Osteocyte (in vitro differentiated cells): ENCODE measurements at regions not wholly inside any gene's neighbourhood (a gene's known extent, or its start where the extent isn't known, plus 50 kb on each side); places are given as distances from the start of the nearest gene placed in this dataset.

Source experiments
- DNase-seq: peaks from one replicate; pipeline ENCODE4 v3.0.0; 2021; ENCODE audit warnings: mixed read lengths; ENCODE audit not compliant: unreplicated experiment; ENCODE audit errors: extremely low spot score
- H3K27ac Mint-ChIP-seq: one replicate; pipeline ENCODE4 v1.8.0; 2021; ENCODE audit warnings: mild to moderate bottlenecking, mixed read lengths; ENCODE audit not compliant: unreplicated experiment
- H3K27me3 Mint-ChIP-seq: one replicate; pipeline ENCODE4 v1.8.0; 2021; ENCODE audit warnings: mixed read lengths; ENCODE audit not compliant: unreplicated experiment
- H3K36me3 Mint-ChIP-seq: one replicate; pipeline ENCODE4 v1.8.0; 2021; ENCODE audit warnings: mixed read lengths; ENCODE audit not compliant: unreplicated experiment
- H3K4me1 Mint-ChIP-seq: one replicate; pipeline ENCODE4 v1.8.0; 2021; ENCODE audit warnings: mixed read lengths; ENCODE audit not compliant: unreplicated experiment
- H3K4me3 Mint-ChIP-seq: one replicate; pipeline ENCODE4 v1.8.0; 2021; ENCODE audit warnings: mild to moderate bottlenecking, moderate library complexity, mixed read lengths; ENCODE audit not compliant: unreplicated experiment
- H3K9me3 Mint-ChIP-seq: one replicate; pipeline ENCODE4 v1.8.0; 2021; ENCODE audit warnings: mixed read lengths; ENCODE audit not compliant: unreplicated experiment
- TF ChIP-seq, protein P1 (sequence below): fragments of 200-600 bp; sonication (generic); IDR thresholded peaks from 2 replicates; pipeline ENCODE4 v1.5.0; 2021; ENCODE audit warnings: antibody characterized with exemption, mild to moderate bottlenecking, moderate library complexity

DNA sequence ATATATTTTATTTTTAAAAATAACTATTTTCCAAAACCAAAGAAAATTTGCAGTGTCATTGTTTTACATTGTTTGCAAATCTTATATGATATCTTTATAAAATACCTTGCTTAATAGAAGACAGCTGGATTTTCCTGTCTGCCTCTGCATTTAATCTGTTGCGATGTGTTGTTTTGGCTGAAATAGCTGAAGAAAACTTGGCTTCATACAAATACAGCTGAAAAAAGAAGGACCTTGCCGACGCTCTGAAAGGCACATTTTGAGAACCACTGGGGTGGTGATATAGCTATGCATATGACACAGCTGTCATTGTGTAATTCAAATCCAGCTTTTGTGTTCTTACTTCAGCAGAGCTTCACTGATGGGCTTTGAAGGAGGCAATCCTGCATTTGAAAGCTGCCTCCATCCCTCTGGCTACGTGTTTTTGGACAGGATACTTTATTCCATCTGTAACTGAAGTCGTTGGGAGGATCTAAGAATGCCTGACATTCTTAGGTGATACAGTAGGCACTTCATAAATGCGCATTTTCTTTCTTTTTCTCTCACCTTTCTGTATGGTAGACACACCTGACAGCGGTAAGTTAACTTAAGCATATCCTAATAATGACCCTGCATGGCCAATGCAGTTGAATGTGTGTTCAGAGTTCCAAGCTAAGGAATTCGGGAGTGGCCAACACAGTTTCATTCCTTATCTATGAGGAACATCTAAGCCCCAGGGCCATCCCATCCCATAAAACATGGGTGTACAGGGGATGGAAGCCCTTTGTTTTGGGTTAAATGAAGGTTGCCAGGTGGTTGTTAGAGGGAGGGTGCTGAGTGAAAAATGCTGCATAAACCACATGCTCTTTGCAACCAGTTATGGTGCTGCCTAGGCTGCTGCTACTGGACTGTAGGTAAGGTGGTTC, 213.0 kb downstream of the TFAP2A start:
- no peaks in the 10 kb centered on the region for H3K36me3 Mint-ChIP-seq
- TF ChIP-seq, protein P1, sequence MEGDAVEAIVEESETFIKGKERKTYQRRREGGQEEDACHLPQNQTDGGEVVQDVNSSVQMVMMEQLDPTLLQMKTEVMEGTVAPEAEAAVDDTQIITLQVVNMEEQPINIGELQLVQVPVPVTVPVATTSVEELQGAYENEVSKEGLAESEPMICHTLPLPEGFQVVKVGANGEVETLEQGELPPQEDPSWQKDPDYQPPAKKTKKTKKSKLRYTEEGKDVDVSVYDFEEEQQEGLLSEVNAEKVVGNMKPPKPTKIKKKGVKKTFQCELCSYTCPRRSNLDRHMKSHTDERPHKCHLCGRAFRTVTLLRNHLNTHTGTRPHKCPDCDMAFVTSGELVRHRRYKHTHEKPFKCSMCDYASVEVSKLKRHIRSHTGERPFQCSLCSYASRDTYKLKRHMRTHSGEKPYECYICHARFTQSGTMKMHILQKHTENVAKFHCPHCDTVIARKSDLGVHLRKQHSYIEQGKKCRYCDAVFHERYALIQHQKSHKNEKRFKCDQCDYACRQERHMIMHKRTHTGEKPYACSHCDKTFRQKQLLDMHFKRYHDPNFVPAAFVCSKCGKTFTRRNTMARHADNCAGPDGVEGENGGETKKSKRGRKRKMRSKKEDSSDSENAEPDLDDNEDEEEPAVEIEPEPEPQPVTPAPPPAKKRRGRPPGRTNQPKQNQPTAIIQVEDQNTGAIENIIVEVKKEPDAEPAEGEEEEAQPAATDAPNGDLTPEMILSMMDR = no peak
- no peak for DNase-seq
- H3K27me3 Mint-ChIP-seq = no peaks in the 10 kb centered on the region
- no peak overlapping the region for H3K4me3 Mint-ChIP-seq
- no peaks in the 10 kb centered on the region for H3K9me3 Mint-ChIP-seq
- peaks cover 19% of the 10 kb centered on the region for H3K4me1 Mint-ChIP-seq
- H3K27ac Mint-ChIP-seq = no peak overlapping the region

DNA sequence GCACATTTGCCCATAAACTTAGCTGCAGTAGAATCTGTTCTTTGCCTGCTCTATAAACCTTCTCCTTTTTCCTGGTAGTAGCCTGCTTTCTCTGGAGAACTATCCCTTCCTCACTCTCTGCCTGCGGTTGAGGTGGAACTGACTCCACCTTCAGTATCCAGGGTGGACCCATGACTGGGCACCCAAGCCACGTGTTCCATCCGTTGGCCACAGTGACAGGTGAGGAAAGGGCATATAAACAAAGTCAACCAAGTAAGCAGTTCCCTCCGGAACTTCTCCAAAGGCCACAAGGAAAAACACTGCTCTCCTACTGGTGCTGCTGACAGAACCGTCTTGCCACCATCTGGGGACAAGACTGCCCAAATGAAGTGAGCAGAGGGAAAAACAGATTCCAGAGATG, 218.8 kb downstream of the TFAP2A start:
- H3K4me1 Mint-ChIP-seq = peaks cover 10% of the 10 kb centered on the region
- H3K27ac Mint-ChIP-seq = no peak overlapping the region
- DNase-seq = no peak
- no peak overlapping the region for H3K4me3 Mint-ChIP-seq
- no peaks in the 10 kb centered on the region for H3K27me3 Mint-ChIP-seq
- TF ChIP-seq, protein P1 = no peak
- H3K36me3 Mint-ChIP-seq = no peaks in the 10 kb centered on the region
- H3K9me3 Mint-ChIP-seq = peaks cover 4% of the 10 kb centered on the region

- H3K9me3 Mint-ChIP-seq = peaks cover 4% of the 10 kb centered on the region
- H3K27me3 Mint-ChIP-seq = no peaks in the 10 kb centered on the region
- DNase-seq = no peak
- H3K36me3 Mint-ChIP-seq = no peaks in the 10 kb centered on the region
- H3K4me3 Mint-ChIP-seq = no peak overlapping the region
- H3K27ac Mint-ChIP-seq = no peak overlapping the region
- TF ChIP-seq, protein P1 = no peak
- H3K4me1 Mint-ChIP-seq = peaks cover 12% of the 10 kb centered on the region
These were observed 219.8 kb downstream of the TFAP2A start for GRCh38 chr6:10194816-10195672.

DNA sequence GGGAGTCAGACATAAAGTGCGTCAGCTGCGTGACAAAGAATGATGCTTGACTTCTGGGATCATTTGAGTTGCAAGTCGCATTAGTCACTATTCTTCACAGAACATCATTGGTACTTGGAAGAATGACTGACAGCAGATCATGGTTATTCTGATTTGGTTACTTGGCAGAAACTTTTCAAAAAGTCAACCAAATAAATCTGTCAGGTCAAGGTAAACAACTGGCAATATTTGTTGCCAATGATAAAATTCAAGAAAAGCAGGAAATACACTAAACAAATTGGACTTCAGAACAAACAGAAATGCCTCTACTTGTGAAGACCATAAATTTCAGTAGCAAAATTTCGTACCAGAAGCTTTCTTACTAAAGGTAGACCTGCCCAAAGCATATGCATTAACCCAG, 221.6 kb downstream of the TFAP2A start:
- Mint-ChIP-seq H3K9me3 (peaks cover 4% of the 10 kb centered on the region), H3K36me3 (no peaks in the 10 kb centered on the region), H3K27ac (no peak overlapping the region), H3K4me3 (no peak overlapping the region), H3K27me3 (no peaks in the 10 kb centered on the region), H3K4me1 (peaks cover 12% of the 10 kb centered on the region)
- DNase-seq = no peak
- TF ChIP-seq, protein P1 = no peak

GRCh38 chr6:10190042-10190441, 224.8 kb downstream of the TFAP2A start:
- TF ChIP-seq, protein P1 = no peak
- H3K36me3 Mint-ChIP-seq = no peaks in the 10 kb centered on the region

More at GRCh38 chr6:10190042-10190441, 224.8 kb downstream of the TFAP2A start:
- H3K27ac Mint-ChIP-seq = no peak overlapping the region
- no peaks in the 10 kb centered on the region for H3K9me3 Mint-ChIP-seq
- no peaks in the 10 kb centered on the region for H3K27me3 Mint-ChIP-seq
- DNase-seq = no peak
- H3K4me3 Mint-ChIP-seq = no peak overlapping the region
- peaks cover 10% of the 10 kb centered on the region for H3K4me1 Mint-ChIP-seq
